MCF 10A (cell line): ENCODE measurements at regions not wholly inside any gene's neighbourhood (a gene's known extent, or its start where the extent isn't known, plus 50 kb on each side); places are given as distances from the start of the nearest gene placed in this dataset.
A peak's percentile ranks its signal among the peaks of the same experiment; 100 is the strongest.
"Not testable (repeated sequence)": the region's sequence is repeated elsewhere in the genome, so short reads cannot be mapped to it uniquely, and the experiment has no call there.

Experiments
- BruUV-seq: library from RNA; stranded (reverse); fragments of 400-500 nt; replicated peaks from 2 replicates; lab custom pipeline; 2021; lab: Mats Ljungman, UMichigan
- CTCF ChIA-PET: fragments of 300-600 bp; sonication (Branson Sonifier 250); formaldehyde crosslinking; extraction: SDS; loops from one replicate; lab custom pipeline; 2021; ENCODE audit warnings: antibody characterized with exemption, inconsistent platforms; lab: Yijun Ruan, JAX
- POLR2A ChIA-PET: fragments of 300-600, 350-650 bp; sonication (Branson Sonifier 250); formaldehyde crosslinking; extraction: SDS; loops from one replicate; lab custom pipeline; 2020; ENCODE audit warnings: antibody characterized with exemption, inconsistent platforms; lab: Yijun Ruan, JAX
- DNase-seq: peaks from one replicate; pipeline ENCODE4 v3.0.0-alpha.2; 2018; ENCODE audit not compliant: unreplicated experiment
- H3K27ac Mint-ChIP-seq: one replicate; pipeline ENCODE4 v1.8.0; 2022; ENCODE audit warnings: mild to moderate bottlenecking, low read depth, mixed read lengths; ENCODE audit not compliant: unreplicated experiment
- H3K27me3 Mint-ChIP-seq: one replicate; pipeline ENCODE4 v1.8.0; 2022; ENCODE audit warnings: mixed read lengths; ENCODE audit not compliant: insufficient read depth, unreplicated experiment
- H3K36me3 Mint-ChIP-seq: one replicate; pipeline ENCODE4 v1.8.0; 2022; ENCODE audit warnings: mild to moderate bottlenecking, moderate library complexity, mixed read lengths; ENCODE audit not compliant: insufficient read depth, unreplicated experiment
- H3K4me1 Mint-ChIP-seq: one replicate; pipeline ENCODE4 v1.8.0; 2022; ENCODE audit warnings: mixed read lengths; ENCODE audit not compliant: insufficient read depth, unreplicated experiment
- H3K4me3 Mint-ChIP-seq: one replicate; pipeline ENCODE4 v1.8.0; 2022; ENCODE audit warnings: mild to moderate bottlenecking, moderate library complexity, mixed read lengths; ENCODE audit not compliant: unreplicated experiment
- H3K9me3 Mint-ChIP-seq: one replicate; pipeline ENCODE4 v1.8.0; 2022; ENCODE audit warnings: mixed read lengths; ENCODE audit not compliant: unreplicated experiment
- CTCF ChIP-seq: fragments of 200-600 bp; IDR thresholded peaks from one replicate; pipeline ENCODE4 v1.8.0; 2022; ENCODE audit warnings: antibody characterized with exemption, mild to moderate bottlenecking; ENCODE audit not compliant: unreplicated experiment
- intact Hi-C: fragments of 100-400 bp; cut with micrococcal nuclease; formaldehyde crosslinking; loops from 2 replicates; pipeline ENCODE4 v1.14.1; 2022

GRCh38 chr14:49960453-49960852, 67.6 kb downstream of the ARF6 start:
- ChIA-PET CTCF (interaction anchor here (1.2 to 2.4 kb wide), 4 partner anchors 11 to 55 kb away, joined by 3 to 17 read pairs (median 5); no protein-coding TSS in a partner anchor), POLR2A (interaction anchor here (0.7 to 7.2 kb wide), 6 partner anchors 10 to 69 kb away, joined by 3 to 98 read pairs (median 34); no protein-coding TSS in a partner anchor)
- peak overlapping the region; percentile 84 for H3K27ac Mint-ChIP-seq
- H3K9me3 Mint-ChIP-seq: no peaks in the 10 kb centered on the region
- no TSS peak for BruUV-seq
- peak; percentile 50 for DNase-seq
- TF ChIP-seq CTCF: no peak
- intact Hi-C loops: loop anchor here (5.0 kb wide), 2 partner anchors 42 to 63 kb away; no protein-coding TSS in a partner anchor
- no peaks in the 10 kb centered on the region for H3K27me3 Mint-ChIP-seq
- peaks cover 35% of the 10 kb centered on the region for H3K4me1 Mint-ChIP-seq
- no peaks in the 10 kb centered on the region for H3K36me3 Mint-ChIP-seq
- H3K4me3 Mint-ChIP-seq: no peak overlapping the region

GRCh38 chr14:49961270-49962222, 68.7 kb downstream of the ARF6 start:
- H3K36me3 Mint-ChIP-seq: no peaks in the 10 kb centered on the region
- POLR2A ChIA-PET: interaction anchor here (0.5 to 7.2 kb wide), 23 partner anchors 10 to 601 kb away, joined by 3 to 98 read pairs (median 5); partner anchors contain the start of gene KLHDC2
- peaks cover 45% of the 10 kb centered on the region for H3K4me1 Mint-ChIP-seq
- DNase-seq: peak; percentile 58
- H3K27me3 Mint-ChIP-seq: no peaks in the 10 kb centered on the region
- no peaks in the 10 kb centered on the region for H3K9me3 Mint-ChIP-seq
- TF ChIP-seq CTCF: no peak
- intact Hi-C loops: loop anchor here (5.0 kb wide), 2 partner anchors 41 to 64 kb away; no protein-coding TSS in a partner anchor
- BruUV-seq: no TSS peak
- CTCF ChIA-PET: interaction anchor here (0.6 to 2.4 kb wide), 10 partner anchors 9 to 910 kb away, joined by 3 to 17 read pairs (median 4); no protein-coding TSS in a partner anchor
- H3K27ac Mint-ChIP-seq: peak overlapping the region; percentile 84
- H3K4me3 Mint-ChIP-seq: no peak overlapping the region

GRCh38 chr14:49962621-49963020, 69.7 kb downstream of the ARF6 start:
- POLR2A ChIA-PET: interaction anchor here (0.6 to 7.2 kb wide), 20 partner anchors 9 to 600 kb away, joined by 3 to 98 read pairs (median 6); no protein-coding TSS in a partner anchor
- intact Hi-C loops: loop anchor here (5.0 kb wide), 2 partner anchors 40 to 65 kb away; no protein-coding TSS in a partner anchor
- H3K27me3 Mint-ChIP-seq: no peaks in the 10 kb centered on the region
- H3K9me3 Mint-ChIP-seq: no peaks in the 10 kb centered on the region
- peak overlapping the region; percentile 84 for H3K27ac Mint-ChIP-seq
- peaks cover 48% of the 10 kb centered on the region for H3K4me1 Mint-ChIP-seq
- CTCF ChIA-PET: interaction anchor here (1.5 to 2.4 kb wide), 3 partner anchors 9 to 45 kb away, joined by 5 to 17 read pairs (median 7); no protein-coding TSS in a partner anchor
- BruUV-seq: no TSS peak
- no peak for TF ChIP-seq CTCF
- DNase-seq: peak; percentile 92
- no peaks in the 10 kb centered on the region for H3K36me3 Mint-ChIP-seq
- peak overlapping the region; percentile 9 for H3K4me3 Mint-ChIP-seq

GRCh38 chr14:49965068-49965651, 72.3 kb downstream of the ARF6 start:
- H3K9me3 Mint-ChIP-seq, H3K36me3 Mint-ChIP-seq, H3K27me3 Mint-ChIP-seq, BruUV-seq, H3K4me3 Mint-ChIP-seq, intact Hi-C loops: not testable (repeated sequence)
- peaks cover 48% of the 10 kb centered on the region for H3K4me1 Mint-ChIP-seq
- CTCF ChIA-PET: interaction anchor here (0.6 kb wide), 1 partner anchor 9 kb away, joined by 4 read pairs; no protein-coding TSS in a partner anchor
- H3K27ac Mint-ChIP-seq: peak overlapping the region; percentile 29
- POLR2A ChIA-PET: interaction anchor here (0.6 to 1.8 kb wide), 4 partner anchors 14 to 102 kb away, joined by 3 to 8 read pairs (median 4); no protein-coding TSS in a partner anchor
- DNase-seq: peak; percentile 21
